CD4-positive, alpha-beta T cell treated with Interleukin-12 subunit alpha and Interleukin-12 subunit beta, for 1 hour (primary cell): ENCODE measurements at regions not wholly inside any gene's neighbourhood (a gene's known extent, or its start where the extent isn't known, plus 50 kb on each side); places are given as distances from the start of the nearest gene placed in this dataset.

Source experiments
- DNase-seq: peaks from one replicate; pipeline ENCODE4 v3.0.0-alpha.2; 2020

DNA sequence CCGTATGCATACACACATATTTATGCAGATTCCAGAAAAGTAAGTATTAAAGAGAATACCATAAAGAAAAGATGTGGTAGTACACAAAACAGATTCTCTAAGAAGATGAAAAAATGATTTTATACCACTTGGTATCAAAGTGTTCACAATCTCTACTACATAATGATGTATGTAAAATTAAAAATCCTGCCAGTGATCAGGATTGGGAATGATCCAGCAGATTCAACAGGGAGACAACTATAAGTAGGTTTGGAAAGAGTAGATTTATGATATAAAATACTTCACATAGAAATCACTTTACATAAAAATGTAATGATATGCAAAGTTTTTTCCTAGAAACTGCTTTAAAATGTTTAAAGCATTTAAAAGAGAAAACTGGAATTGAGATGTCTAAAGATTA is 447.0 kb downstream of the CNTNAP4 start:
- DNase-seq, result no peak

DNA sequence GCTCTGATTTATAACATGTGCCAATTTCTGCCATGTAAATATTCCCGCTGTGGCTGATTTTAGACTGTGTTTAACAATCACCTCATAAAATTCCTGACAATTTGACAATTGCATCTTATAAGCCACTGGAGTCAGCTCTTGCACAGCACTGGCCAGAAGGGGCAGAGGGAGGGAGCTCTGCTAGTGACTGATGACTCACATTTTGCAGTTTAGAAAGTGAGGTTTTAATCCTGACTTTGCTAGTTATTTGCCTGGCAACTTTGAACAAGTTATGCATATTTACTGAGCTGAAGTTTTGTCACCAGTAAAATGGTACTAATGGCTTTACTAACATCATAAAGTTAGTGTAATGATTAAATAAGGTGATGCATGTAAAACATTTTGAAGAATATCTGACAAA is 452.3 kb downstream of the CNTNAP4 start:
- no peak for DNase-seq

DNA sequence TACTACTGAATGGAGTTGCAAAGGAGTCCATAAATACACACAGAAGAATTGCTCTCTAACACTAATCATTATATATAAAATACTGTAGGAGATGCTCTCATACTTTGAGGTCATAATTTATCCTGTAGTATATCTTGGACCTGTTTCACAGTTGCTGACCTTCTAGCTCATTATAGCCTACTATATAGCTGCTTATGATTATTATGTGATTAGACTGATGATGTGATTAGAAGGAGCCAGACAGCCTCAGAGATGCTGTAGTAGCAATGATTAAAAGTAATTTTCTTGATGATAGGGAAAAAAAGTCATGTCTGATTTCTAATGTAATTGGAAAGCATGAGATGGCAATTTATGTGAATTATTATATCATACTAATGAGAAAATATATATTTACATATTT is 455.7 kb downstream of the CNTNAP4 start:
- DNase-seq, result no peak

DNA sequence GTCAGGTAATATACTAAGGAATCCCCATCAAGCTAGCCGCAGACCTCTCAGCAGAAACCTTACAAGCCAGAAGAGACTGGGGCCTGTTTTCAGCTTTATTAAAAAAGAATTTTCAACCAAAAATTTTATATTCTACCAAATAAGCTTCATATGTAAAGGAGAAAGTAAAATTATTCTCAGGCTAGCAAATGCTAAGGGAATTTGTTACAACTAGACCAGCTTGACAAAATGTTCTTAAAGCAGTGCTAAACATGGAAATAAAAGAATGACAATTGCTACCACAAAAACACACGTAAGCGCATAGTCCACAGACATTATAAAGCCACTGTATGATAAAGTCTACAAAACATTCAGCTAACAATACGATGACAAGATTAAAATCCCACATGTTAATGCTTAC is 449.4 kb upstream of the MON1B start:
- no peak for DNase-seq

DNA sequence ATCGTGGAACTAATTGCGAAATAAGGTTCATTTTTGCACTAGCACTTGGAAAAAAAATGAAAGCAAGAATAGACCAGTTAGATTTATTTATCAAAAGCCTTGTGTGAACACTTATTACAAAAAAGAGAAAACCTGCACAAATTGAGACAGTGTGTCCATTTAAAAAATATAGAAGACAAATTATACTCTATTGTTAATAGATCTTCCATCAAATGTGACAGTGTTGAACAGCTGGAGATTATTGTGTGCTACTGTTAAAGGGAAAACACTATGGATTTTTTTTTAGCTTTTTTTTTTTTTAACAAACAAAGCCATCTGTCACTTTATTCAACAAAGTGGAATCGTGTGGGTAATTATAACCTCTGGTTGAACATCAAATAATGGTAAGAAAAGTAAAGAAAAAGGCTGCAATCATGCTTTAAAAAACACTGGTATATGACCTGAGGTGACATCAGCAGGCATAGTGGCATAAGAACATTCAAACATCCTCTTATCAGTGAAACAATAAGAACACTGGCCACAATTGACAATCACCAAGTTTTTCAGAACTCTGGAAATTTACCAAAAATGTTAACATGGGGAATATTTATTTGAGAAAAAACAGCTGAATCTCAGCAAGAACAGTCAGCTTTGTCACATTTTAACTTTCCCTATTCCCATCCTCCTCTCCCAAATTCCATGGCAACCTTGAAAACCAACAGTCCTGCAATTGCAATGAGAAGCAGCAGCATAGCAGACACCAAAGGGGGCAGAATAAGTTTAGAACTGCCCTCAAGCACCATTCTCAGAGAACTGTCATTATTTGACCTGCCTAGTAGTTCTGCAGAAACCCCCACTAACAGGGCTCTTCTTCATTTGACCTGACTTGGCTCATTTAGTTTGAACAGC is 442.3 kb upstream of the MON1B start:
- DNase-seq, result no peak

DNA sequence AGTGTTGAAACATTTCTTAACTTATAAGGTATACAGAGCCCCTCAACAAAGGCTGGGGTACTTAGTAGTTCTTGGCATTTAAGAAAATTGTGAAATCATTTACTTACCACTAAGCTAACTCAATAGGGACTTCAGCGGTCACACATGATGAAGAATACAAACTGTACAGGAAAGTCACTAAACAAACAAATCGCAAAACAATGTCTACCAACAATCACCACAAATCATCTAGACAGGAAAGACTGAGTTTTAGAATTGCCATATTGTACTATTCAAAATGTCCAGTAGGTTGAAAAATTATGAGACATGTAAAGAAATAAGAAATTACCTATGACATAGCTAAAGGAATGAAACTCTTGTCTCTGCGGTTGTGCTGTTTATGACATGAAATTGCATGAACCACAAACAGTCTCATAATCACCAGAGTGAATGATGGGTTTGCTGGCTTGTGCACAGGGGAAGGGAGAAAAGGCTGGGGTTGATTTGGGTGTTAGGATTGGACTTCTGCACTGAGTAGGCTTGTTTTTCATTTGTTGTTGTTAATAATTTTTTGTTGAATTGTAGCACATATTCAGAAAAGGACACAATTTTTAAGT is 441.1 kb upstream of the MON1B start:
- DNase-seq, result no peak

DNA sequence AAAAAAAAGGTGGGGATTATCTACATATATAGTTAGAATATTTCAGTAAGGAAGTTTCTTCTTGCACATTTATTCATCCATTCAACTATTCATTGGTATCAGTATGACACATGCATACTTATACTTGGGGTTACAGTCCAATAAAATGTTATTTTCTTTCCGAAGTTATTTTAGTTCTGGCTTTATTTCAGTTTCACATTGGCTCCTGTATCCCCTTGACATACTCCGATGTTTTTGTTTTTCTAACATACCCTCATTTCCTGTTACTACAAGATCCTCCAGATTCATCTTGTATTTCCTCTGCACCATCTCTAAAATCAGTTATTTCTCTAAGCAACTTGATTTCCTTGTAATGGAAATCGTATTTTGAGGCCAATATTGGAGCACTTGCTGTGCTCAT is 435.5 kb upstream of the MON1B start:
- DNase-seq, result no peak

DNA sequence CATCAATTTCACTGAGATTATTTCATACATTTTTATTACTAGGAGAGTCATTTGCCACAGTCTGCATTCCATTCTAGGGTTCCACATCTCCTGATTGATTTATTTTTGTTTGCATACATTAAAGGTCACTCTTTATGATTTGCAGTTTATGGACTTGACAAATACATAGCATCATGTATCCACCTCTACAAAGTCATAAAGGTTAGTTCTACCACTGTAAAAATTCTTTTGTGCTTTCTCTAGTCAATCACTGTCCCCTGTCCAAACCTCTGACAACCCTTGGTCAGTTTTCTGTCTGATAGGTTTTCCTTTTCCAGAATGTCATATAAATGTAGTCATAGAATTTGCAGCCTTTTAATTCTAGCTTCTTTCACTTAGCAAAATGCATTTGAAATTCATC is 434.6 kb upstream of the MON1B start:
- DNase-seq, result no peak

DNA sequence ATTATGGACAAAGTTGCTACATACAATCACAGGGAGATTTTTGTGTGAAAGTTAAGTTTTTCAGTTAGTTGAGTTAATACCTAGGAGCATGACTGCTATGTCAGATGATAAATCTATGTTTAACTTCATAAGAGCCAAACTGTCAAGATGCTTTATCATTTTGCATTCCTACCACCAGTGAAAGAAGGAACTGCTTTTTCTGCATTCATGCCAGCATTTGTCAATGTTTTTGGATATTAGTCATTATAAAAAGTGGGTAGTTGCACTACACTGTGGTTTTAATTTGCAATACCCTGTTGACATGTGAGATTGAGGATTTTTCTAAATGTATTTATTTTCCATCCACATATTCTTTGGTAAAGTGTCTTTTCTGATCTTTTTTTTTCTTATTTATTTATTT is 434.0 kb upstream of the MON1B start:
- no peak for DNase-seq

DNA sequence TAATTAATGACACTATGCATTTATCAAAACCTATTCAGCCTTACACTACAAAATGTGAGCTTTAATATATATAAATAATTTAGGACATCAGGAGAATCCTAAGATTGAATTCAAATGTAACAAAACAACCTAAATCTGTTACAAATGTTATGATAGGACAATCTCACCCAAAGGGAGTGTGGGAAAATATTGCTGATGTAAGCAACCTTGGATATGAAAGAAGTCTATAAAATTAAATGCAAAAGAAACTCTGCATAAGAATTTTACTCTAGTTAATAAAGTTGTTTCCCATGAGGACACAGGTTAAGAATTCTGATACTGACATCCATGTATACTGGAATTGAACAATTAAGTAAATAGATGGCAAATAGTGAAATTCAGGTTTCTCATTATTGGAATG is 424.5 kb upstream of the MON1B start:
- DNase-seq, result no peak

DNA sequence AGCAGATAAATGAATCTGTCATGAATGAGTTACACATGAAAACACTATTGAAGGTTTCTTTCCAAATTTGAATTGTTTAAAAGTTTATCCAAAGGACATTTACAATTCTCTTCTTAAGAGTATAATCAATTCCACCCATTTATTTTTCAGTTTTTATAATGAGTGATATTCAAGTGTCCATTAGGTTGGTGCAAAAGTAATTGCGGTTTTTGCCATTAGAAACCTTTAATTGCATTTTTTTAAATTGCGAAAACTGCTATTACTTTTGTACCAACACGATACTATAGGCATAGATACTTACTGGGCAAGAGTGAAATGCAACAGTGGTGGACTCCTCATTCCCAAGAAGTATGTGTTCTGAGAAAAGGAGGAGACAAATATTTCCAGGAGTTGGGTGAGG is 422.7 kb upstream of the MON1B start:
- no peak for DNase-seq

DNA sequence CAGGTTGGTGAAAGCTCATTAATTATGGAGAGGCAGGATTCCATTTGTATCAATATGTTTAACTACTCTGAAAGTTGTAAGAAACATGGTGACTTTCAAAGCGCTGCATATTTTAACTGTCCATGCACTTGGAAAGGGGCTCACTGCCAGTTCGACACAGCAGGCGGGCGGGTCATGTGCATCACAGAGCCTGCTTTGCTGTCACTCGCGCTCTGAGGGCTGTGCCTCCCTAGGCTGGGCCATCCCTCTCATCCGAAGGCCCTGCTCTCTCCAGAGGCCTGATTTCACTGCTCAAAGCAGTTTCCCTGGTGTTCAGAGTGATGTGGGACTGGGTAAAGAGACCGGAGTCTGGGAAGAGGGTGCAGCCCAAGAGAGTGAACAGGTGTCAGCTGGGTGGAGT is 422.0 kb upstream of the MON1B start:
- no peak for DNase-seq

DNA sequence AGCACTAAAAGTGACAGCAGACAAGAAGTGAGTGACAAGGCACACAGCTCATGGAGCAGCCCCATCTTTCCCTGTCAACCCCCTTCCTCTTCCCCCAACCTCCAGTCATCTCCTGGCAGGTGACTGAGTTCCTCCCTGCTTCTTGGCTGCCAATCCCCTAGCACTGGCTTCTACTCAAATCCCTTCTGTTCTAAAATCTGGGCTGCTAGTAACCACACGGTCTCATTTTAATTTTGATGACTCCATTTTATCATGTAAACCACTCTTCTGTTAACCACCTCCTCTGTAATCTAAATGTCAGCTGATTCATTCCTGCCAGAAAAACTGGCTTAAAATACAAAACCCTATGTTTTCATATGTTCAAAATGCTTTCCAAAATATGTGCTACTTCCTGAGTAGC is 419.8 kb upstream of the MON1B start:
- DNase-seq, result no peak

DNA sequence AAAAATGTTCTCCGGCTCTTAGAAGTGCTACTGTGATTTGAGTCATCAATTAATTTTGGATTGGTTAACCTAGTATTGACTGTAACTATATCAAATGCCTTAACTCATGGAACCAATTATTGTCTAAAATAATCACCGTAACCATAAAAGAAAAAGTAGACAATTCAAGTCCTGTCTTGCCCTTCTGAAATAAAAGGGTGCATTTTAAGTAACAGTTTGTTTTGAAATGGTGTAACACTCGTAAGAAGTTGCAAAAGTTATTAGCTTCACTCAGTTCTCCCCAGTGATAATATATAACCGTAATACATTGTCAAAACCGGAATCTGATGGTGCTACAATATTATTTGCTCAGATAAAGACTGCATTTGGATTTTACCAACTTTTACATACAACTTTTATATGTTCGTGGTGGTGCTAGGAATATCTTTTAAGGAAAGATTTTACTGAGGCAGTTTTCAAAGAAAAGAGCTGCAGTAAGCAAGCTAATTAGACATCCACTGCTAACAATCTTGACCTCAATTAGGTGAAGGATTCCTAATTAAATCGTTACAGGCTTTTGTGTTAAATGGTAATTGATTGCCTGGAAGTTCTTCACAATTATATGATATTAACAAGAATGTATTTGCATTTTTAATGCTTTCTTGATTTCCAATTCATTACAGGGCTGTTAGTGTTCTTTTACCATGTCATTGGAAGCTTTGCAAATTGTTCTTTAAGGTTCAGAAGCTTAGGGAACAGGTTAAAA is 413.1 kb upstream of the MON1B start:
- no peak for DNase-seq

DNA sequence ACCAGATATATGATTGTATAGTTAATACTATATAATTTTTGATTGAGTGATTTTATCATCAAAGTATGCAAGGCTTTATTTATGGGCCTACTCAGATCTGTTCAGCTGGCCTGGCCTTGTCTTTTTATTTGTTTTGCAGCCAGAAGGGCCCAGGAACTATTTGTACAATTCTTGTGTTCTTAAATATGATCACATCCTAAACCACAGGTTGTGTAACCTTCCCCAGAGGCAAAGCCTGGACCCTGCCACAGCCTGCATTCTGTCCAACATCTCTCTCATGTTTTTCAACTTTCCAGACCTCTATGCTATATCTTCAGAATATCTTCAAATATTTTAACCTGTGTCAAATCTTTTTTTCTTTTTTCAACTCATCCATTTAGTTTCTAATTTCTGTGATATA is 410.4 kb upstream of the MON1B start:
- DNase-seq, result no peak

DNA sequence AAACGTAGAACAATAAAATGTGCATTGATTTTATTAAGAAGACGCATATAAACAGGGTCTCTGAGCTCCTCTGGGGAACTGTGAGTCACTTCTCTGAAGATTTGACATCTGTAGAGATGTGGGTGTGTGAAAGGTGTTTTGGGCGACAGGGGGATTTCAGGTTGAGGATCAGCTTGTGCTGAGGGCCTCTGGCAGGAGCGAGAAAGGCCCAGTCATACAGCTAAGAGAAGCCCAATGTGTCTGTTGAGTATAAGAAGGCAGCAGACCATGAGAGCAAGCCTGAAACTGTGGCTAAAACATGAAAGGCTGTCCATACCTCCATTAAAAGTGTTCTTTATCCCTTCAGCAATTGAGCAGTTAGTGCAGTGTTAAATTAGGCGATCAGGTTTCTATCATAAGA is 406.5 kb upstream of the MON1B start:
- no peak for DNase-seq

DNA sequence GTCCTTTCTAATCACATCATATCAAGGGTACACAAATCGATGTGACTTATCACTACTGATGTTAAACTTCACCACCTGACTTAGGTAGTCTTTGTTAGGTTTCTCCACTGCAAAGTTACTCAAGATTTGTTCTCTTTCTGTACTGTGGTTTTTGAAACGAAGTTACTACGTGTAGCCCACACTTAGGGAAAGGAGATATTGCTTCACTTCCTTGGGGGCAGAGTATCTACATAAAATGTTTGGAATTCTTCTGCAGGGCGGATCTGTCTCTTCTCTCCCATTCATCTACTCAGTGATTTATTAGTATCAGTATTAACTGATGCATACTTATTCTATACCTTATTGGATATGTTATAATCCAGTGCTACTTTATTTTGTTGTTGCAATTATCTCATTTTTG is 403.6 kb upstream of the MON1B start:
- no peak for DNase-seq

DNA sequence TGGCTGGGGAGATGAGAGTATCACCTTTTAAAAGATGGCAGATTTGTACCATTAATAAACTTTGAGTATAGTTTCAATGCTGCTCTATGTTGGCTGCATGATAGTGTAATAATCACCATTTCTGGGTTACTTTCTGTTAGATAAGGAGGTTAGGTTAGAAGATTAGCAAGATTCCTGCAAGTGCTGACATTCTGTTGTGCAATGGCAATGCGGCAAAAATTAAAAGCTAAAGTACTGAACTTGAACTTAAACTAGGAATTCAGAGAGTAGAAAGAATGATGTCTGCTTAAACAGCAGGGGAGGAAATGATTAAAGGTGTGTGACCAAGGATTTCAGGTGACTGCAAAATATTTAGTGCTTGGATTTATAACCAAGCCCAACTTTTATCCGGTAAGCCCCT is 399.8 kb upstream of the MON1B start:
- DNase-seq, result no peak

DNA sequence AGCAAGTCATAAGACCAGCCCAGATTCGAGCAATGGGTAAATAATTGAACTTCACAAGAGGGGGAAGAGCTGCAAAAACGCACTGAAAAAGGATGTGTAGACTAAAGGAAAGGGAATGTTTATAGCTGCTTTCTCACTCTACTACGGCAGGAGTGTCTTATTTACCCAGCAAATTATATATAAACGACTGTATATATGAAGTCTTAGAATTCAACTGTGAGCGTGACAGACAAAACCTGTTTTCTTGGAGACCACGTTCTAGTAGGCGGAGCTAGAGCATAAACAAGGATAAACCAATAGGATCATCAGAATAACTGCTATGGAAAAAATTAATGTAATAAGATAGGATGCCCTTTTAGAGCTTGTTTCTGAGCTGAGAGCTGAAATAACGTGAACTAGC is 394.6 kb upstream of the MON1B start:
- DNase-seq, result no peak

DNA sequence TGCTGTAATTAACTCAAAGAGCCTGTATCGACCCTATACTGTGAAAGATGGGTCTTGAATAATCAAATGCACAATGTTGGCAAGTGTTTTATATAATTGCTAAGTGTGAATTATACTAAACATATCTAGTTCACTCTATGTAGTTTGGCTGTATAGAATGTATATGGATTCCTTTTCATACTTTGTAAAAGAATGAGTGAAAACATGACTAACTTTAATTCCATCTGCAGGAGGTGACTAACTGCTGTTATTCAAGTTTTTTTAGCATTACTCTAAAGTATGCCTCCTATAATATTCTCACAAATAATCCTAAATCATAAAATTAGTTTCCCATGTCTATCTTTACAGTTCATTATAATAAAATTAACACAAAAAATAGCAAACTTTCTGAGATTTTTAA is 394.0 kb upstream of the MON1B start:
- no peak for DNase-seq

DNA sequence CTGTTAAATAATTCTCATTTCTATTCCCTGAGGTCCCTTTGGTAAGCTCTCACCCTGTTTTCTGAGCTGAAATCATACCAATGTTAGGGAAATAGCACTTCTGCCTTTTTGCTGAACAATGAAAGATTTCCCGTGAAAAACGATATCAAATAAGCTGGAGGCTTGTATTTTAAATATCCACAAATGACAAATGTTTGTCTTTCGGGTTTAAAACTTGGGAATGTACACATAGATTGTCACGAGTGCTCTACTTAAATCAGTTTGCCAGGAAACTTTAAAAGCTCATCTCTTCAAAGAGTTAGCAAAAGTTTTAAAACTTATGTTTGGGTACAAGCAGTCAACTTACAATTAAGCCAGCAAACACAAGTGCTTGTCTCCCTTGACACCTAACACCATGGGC is 393.5 kb upstream of the MON1B start:
- DNase-seq, result no peak

DNA sequence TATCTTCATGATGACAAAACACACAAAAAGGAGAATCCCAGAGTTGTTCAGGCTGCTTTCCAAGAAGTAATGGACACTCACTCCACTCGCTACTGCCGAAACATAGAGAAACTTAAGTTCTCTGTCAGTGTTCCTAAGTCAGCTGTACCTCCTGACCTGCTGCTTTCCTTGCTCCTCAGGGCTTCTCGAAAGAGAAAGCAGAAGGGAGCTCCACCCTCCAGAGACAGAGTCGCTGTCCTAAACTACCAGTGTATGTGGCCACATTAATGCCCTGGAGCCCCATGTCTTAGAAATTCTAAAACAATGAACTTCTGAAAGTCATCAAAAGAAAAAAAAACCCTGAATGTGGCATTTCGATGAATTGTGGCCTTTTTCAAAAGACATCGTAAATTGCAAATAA is 390.8 kb upstream of the MON1B start:
- no peak for DNase-seq

DNA sequence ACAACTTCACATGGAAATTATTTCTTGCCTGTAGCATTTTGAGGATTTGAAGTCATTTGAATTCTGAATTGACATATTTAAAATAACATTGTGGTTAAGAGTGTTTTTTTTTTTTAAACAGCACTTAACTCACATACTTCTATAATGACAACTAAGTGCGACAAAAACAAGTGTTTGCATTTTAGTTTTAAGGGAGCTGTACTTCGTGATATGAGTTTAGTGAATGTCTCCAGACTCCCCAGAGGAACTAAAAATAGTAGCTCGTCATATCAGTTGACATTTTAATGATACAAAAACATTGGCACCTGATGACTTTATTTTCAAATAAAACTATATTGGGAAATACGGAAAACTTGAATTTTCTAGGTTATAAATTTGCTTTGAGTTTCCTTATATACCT is 389.6 kb upstream of the MON1B start:
- DNase-seq, result no peak

DNA sequence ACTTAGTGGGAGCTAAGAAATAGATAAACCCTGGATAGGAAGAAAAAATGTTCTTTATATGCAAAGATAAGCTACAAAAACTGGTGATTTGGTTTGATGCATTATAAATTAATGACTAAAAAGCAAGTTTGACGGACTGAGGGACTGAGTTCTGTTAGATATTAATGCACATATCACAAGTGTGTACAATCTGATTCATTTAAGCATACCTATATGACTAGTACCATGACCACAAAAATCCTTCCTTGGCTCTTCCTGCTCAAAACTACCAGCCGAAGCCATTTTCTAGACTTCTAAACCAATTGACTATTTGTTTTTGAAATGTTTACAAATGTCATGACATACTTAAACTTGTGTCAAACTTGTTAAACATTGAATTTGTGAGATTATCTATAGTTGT is 374.5 kb upstream of the MON1B start:
- no peak for DNase-seq
